K562 (cell line): ENCODE measurements at regions not wholly inside any gene's neighbourhood (a gene's known extent, or its start where the extent isn't known, plus 50 kb on each side); places are given as distances from the start of the nearest gene placed in this dataset.

ENCODE experiments used
- ATAC-seq: fragments of 200-7000 bp; cut with Tn5 transposase; 3 replicates; pipeline ENCODE4 v1.9.1; 2020; ENCODE audit warnings: moderate library complexity
- BruUV-seq: library from RNA; stranded (reverse); fragments of 400-500 nt; replicated peaks from 2 replicates; lab custom pipeline; 2021; lab: Mats Ljungman, UMichigan
- CTCF ChIA-PET: fragments of 300-600 bp; formaldehyde crosslinking; extraction: SDS; loops from one replicate; lab custom pipeline; 2021; ENCODE audit warnings: low intra/inter-chr PET ratio; lab: Yijun Ruan, JAX
- POLR2A ChIA-PET: fragments of 300-600, 350-650 bp; sonication (Branson Sonifier 250); formaldehyde crosslinking; extraction: SDS; loops from one replicate; lab custom pipeline; 2021; ENCODE audit warnings: antibody characterized with exemption, inconsistent platforms; lab: Yijun Ruan, JAX
- DNase-seq, 4 experiments: peaks; one replicate each; pipeline versions ENCODE4 v3.0.0 to v3.0.0-alpha.2; 2011 to 2018; ENCODE audit warnings: low spot score in 3 of 4, mixed read lengths in 3 of 4; ENCODE audit errors: extremely low read depth in 1 of 4
- FAIRE-seq: peaks from 2 replicates; lab custom pipeline; 2011; peaks lifted over from hg19 to GRCh38; lab: Jason Lieb, UNC
- H2AFZ ChIP-seq: 2 replicates; pipeline ENCODE4 v1.6.0; 2011; ENCODE audit warnings: low read depth, low read length, control low read depth, inconsistent platforms
- H3K27ac ChIP-seq: fragments of 200-600 bp; 3 replicates; pipeline ENCODE4 v1.8.0; 2011; ENCODE audit warnings: low read depth, mild to moderate bottlenecking, control low read depth, inconsistent platforms, low read length, moderate library complexity, mixed read lengths; ENCODE audit errors: extremely low read depth
- H3K27me3 ChIP-seq, 2 experiments: fragments of 300-600 bp in 1 of 2; 2 replicates in 1 of 2; 3 replicates in 1 of 2; pipeline versions ENCODE4 v1.6.0 to v1.8.0; 2011; ENCODE audit warnings: inconsistent platforms in 2 of 2, low read length in 2 of 2, mild to moderate bottlenecking in 1 of 2, mixed read lengths in 1 of 2, moderate library complexity in 1 of 2; ENCODE audit not compliant: control insufficient read depth in 2 of 2, insufficient read depth in 2 of 2
- H3K36me3 ChIP-seq: fragments of 300-600 bp; 3 replicates; pipeline ENCODE4 v1.8.0; 2011; ENCODE audit warnings: mild to moderate bottlenecking, low read length, inconsistent platforms; ENCODE audit not compliant: control insufficient read depth, insufficient read depth
- H3K4me1 ChIP-seq, 2 experiments: fragments of 200-600 bp in 1 of 2; replicated peaks in 1 of 2; 2 replicates in 1 of 2; 3 replicates in 1 of 2; pipeline versions ENCODE4 v1.5.1 to v1.8.0; 2011; ENCODE audit warnings: inconsistent platforms in 2 of 2, low read length in 2 of 2, mild to moderate bottlenecking in 1 of 2, mixed read lengths in 1 of 2, moderate library complexity in 1 of 2; ENCODE audit not compliant: control insufficient read depth in 2 of 2, insufficient read depth in 2 of 2
- H3K4me2 ChIP-seq: 2 replicates; pipeline ENCODE4 v1.6.1; 2011; ENCODE audit warnings: low read length, control low read depth, inconsistent platforms, mixed read lengths; ENCODE audit not compliant: insufficient read depth
- H3K4me3 ChIP-seq: fragments of 200-600 bp; sonication (generic), shearing (Covaris generic); 2 replicates; pipeline ENCODE4 v1.5.1; 2016; ENCODE audit warnings: control low read depth, inconsistent platforms
- H3K79me2 ChIP-seq: fragments of 200-600 bp; 3 replicates; pipeline ENCODE4 v1.8.0; 2011; ENCODE audit warnings: low read length, inconsistent platforms; ENCODE audit not compliant: control insufficient read depth, insufficient read depth
- H3K9ac ChIP-seq, 2 experiments: 2 replicates each; pipeline versions ENCODE4 v1.6.0 to v1.6.1; 2011; ENCODE audit warnings: low read depth in 2 of 2, low read length in 2 of 2, control low read depth in 1 of 2, inconsistent platforms in 1 of 2, mild to moderate bottlenecking in 1 of 2, mixed read lengths in 1 of 2; ENCODE audit not compliant: insufficient read depth in 1 of 2
- H3K9me1 ChIP-seq: one replicate; pipeline ENCODE4 v1.6.0; 2011; ENCODE audit warnings: inconsistent platforms, mild to moderate bottlenecking, low read length, moderate library complexity; ENCODE audit not compliant: control insufficient read depth, insufficient read depth
- H3K9me3 ChIP-seq: replicated peaks from 2 replicates; pipeline ENCODE4 v1.5.1; 2011; ENCODE audit warnings: low read depth, low read length, inconsistent platforms; ENCODE audit not compliant: control insufficient read depth, insufficient read depth
- H4K20me1 ChIP-seq: replicated peaks from 2 replicates; pipeline ENCODE4 v1.6.1; 2011; ENCODE audit warnings: low read length, inconsistent platforms, mixed read lengths; ENCODE audit not compliant: control insufficient read depth, insufficient read depth
- CBX3 ChIP-seq, 2 experiments: IDR thresholded peaks; 1 replicate in 1 of 2; 2 replicates in 1 of 2; pipeline ENCODE4 v1.6.1; 2012; ENCODE audit warnings: inconsistent platforms in 2 of 2, low read length in 2 of 2, borderline replicate concordance in 1 of 2, control low read depth in 1 of 2
- CEBPB ChIP-seq: fragments of 450-650 bp; IDR thresholded peaks from 2 replicates; pipeline ENCODE4 v1.6.1; 2016; ENCODE audit warnings: missing genetic modification characterization, missing compliant biosample characterization
- CEBPG ChIP-seq, 3 experiments: fragments of 200-800 bp in 1 of 3; sonication (Bioruptor generic) in 1 of 3; sonication (generic) in 1 of 3; formaldehyde crosslinking in 1 of 3; IDR thresholded peaks in 2 of 3; conservative IDR thresholded peaks in 1 of 3; 2 replicates each; pipeline versions ENCODE4 v1.6.1 to v1.8.0; 2016 to 2022; ENCODE audit warnings: missing compliant biosample characterization in 2 of 3, missing genetic modification characterization in 2 of 3, mild to moderate bottlenecking in 1 of 3, missing genetic modification reagents in 1 of 3
- EWSR1 ChIP-seq: fragments of 450-650 bp; IDR thresholded peaks from 2 replicates; pipeline ENCODE4 v1.6.1; 2018; ENCODE audit warnings: borderline replicate concordance, mild to moderate bottlenecking, low read depth, moderate library complexity; ENCODE audit not compliant: partially characterized antibody
- HLTF ChIP-seq: fragments of 450-650 bp; IDR thresholded peaks from 2 replicates; pipeline ENCODE4 v1.6.1; 2016
- HOXB6 ChIP-seq: fragments of 250-450 bp; sonication (Bioruptor Pico); IDR thresholded peaks from 2 replicates; pipeline ENCODE4 v1.5.1; 2022; ENCODE audit warnings: mild to moderate bottlenecking, borderline replicate concordance
- KDM5B ChIP-seq: fragments of 200-600 bp; sonication (generic); IDR thresholded peaks from 2 replicates; pipeline ENCODE4 v1.6.1; 2012; ENCODE audit warnings: low read depth, mild to moderate bottlenecking, moderate library complexity, low read length, control low read depth, inconsistent platforms; ENCODE audit not compliant: insufficient replicate concordance
- RNF219 ChIP-seq: fragments of 250-450 bp; sonication (Bioruptor Pico); IDR thresholded peaks from 2 replicates; pipeline ENCODE4 v1.5.0; 2022; ENCODE audit warnings: mild to moderate bottlenecking
- WGBS: fragments of 100-300 bp; shearing (Covaris generic); methylation state at CpG from one replicate; pipeline ENCODE4 v1.1.6; 2016; ENCODE audit warnings: low coverage, mixed read lengths; ENCODE audit not compliant: insufficient coverage; ENCODE audit errors: missing lambda C conversion rate; 5-methylcytosine and 5-hydroxymethylcytosine counted together
- in situ Hi-C: fragments of 300-500 bp; cut with MboI; formaldehyde crosslinking; loops from 4 replicates; pipeline ENCODE4 v1.15.0; 2018; ENCODE audit warnings: inconsistent platforms, mixed read lengths
- intact Hi-C: fragments of 100-400 bp; cut with micrococcal nuclease; formaldehyde crosslinking; loops from 2 replicates; pipeline ENCODE4 v1.14.2; 2022
- TF ChIP-seq, protein P1 (sequence below): fragments of 250-450 bp; sonication (Bioruptor Pico); IDR thresholded peaks from 2 replicates; pipeline ENCODE4 v1.4.0; 2020; ENCODE audit warnings: borderline replicate concordance
- TF ChIP-seq, protein P2 (sequence below): sonication (generic); formaldehyde crosslinking; IDR thresholded peaks from 2 replicates; pipeline ENCODE4 v1.8.0; 2022; ENCODE audit warnings: mild to moderate bottlenecking, missing genetic modification reagents
- TF ChIP-seq, protein P3 (sequence below): IDR thresholded peaks from 2 replicates; pipeline ENCODE4 v1.6.1; 2012; ENCODE audit warnings: low read depth, low read length, improper control_type of control experiment, borderline replicate concordance

DNA sequence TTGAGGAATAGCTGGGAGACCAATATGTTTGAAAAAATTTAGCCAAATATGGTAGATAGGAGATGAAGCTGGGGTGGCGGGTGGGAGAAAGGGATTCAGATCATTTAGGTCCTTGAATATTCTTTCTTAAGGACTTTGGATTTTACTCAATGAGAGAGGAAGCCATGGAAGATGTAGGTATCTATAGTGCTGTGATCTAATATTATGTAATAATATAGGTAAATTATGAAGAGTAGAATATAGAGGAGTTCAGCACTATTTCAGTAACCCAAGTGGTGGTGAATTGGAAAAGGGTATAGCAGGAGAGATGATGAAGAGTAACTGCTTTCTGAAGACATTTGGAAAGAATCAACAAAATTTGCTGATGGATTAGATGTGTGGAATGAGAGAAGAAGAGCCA is 417.6 kb downstream of the UTRN start:
- DNase-seq, result no peak
- no peak for FAIRE-seq
- Histone ChIP-seq H3K36me3 (no peaks in the 10 kb centered on the region), H3K27me3 (no peaks in the 10 kb centered on the region), H3K4me3 (no peak overlapping the region), H3K27ac (no peak overlapping the region), H3K9ac (no peak overlapping the region), H3K79me2 (no peaks in the 10 kb centered on the region), H3K9me3 (no peaks in the 10 kb centered on the region), H3K4me2 (no peak overlapping the region), H2AFZ (no peak overlapping the region), H3K9me1 (no peaks in the 10 kb centered on the region), H4K20me1 (no peaks in the 10 kb centered on the region), H3K4me1 (no peaks in the 10 kb centered on the region)
- BruUV-seq, result no TSS peak
- in situ Hi-C loops (no loop called here), intact Hi-C loops (no loop called here)
- ATAC-seq, result no peak
- TF ChIP-seq CEBPB (tag), result peak; percentile 70
- TF ChIP-seq RNF219 (CRISPR knock-in tag), result no peak
- TF ChIP-seq HOXB6 (CRISPR knock-in tag), result no peak
- TF ChIP-seq EWSR1, result no peak
- TF ChIP-seq HLTF, result no peak
- TF ChIP-seq, protein P1, sequence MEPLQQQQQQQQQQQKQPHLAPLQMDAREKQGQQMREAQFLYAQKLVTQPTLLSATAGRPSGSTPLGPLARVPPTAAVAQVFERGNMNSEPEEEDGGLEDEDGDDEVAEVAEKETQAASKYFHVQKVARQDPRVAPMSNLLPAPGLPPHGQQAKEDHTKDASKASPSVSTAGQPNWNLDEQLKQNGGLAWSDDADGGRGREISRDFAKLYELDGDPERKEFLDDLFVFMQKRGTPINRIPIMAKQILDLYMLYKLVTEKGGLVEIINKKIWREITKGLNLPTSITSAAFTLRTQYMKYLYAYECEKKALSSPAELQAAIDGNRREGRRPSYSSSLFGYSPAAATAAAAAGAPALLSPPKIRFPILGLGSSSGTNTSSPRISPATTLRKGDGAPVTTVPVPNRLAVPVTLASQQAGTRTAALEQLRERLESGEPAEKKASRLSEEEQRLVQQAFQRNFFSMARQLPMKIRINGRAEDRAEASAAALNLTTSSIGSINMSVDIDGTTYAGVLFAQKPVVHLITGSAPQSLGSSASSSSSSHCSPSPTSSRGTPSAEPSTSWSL (CRISPR knock-in tag), result no peak
- TF ChIP-seq CBX3 (IDR thresholded peaks at IDR 0.05; ENCODE audit: borderline replicate concordance in 1 of 2, low read length in 2 of 2), result no peak
- TF ChIP-seq, protein P2, sequence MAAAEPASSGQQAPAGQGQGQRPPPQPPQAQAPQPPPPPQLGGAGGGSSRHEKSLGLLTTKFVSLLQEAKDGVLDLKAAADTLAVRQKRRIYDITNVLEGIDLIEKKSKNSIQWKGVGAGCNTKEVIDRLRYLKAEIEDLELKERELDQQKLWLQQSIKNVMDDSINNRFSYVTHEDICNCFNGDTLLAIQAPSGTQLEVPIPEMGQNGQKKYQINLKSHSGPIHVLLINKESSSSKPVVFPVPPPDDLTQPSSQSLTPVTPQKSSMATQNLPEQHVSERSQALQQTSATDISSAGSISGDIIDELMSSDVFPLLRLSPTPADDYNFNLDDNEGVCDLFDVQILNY (CRISPR knock-in tag), result no peak
- no peak for TF ChIP-seq KDM5B
- TF ChIP-seq CEBPG (CRISPR knock-in tag; IDR thresholded peaks at IDR 0.05), result no peak
- TF ChIP-seq CEBPG (tag; conservative IDR thresholded peaks at IDR 0.05 in 1 of 2, IDR thresholded peaks at IDR 0.05 in 1 of 2), result peak in 1 of 2 experiments; percentile 86; a peak in 2 of 4 replicates
- TF ChIP-seq, protein P3, sequence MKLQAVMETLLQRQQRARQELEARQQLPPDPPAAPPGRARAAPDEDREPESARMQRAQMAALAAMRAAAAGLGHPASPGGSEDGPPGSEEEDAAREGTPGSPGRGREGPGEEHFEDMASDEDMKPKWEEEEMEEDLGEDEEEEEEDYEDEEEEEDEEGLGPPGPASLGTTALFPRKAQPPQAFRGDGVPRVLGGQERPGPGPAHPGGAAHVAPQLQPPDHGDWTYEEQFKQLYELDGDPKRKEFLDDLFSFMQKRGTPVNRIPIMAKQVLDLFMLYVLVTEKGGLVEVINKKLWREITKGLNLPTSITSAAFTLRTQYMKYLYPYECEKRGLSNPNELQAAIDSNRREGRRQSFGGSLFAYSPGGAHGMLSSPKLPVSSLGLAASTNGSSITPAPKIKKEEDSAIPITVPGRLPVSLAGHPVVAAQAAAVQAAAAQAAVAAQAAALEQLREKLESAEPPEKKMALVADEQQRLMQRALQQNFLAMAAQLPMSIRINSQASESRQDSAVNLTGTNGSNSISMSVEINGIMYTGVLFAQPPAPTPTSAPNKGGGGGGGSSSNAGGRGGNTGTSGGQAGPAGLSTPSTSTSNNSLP, result no peak
- CTCF ChIA-PET, result no interaction called here
- 39% methylated on average over 1 of the region's 1 CpG for WGBS
- POLR2A ChIA-PET, result no interaction called here
